IMR-90 (cell line): ENCODE measurements at regions not wholly inside any gene's neighbourhood (a gene's known extent, or its start where the extent isn't known, plus 50 kb on each side); places are given as distances from the start of the nearest gene placed in this dataset.

Experiments
- ATAC-seq: fragments of 200-7000 bp; cut with Tn5 transposase; 2 replicates; pipeline ENCODE4 v1.9.1; 2020; ENCODE audit warnings: low read depth, mild to moderate bottlenecking, moderate library complexity
- BruUV-seq: library from RNA; stranded (reverse); fragments of 400-500 nt; replicated peaks from 2 replicates; lab custom pipeline; 2021; lab: Mats Ljungman, UMichigan
- CTCF ChIA-PET: fragments of 300-600 bp; formaldehyde crosslinking; extraction: SDS; loops from one replicate; lab custom pipeline; 2021; ENCODE audit warnings: antibody characterized with exemption; lab: Yijun Ruan, JAX
- POLR2A ChIA-PET: fragments of 300-600 bp; sonication (Branson Sonifier 250); formaldehyde crosslinking; loops from one replicate; lab custom pipeline; 2022; ENCODE audit warnings: antibody characterized with exemption; ENCODE audit not compliant: unreplicated experiment; lab: Charles Lee
- DNase-seq: peaks from one replicate; pipeline ENCODE4 v3.0.0; 2013
- H2AFZ ChIP-seq: replicated peaks from 2 replicates; pipeline ENCODE3; 2013; ENCODE audit warnings: low read length, mild to moderate bottlenecking; ENCODE audit not compliant: poor library complexity
- H2AK5ac ChIP-seq: 2 replicates; pipeline ENCODE4 v1.6.1; 2013; ENCODE audit warnings: low read depth, low read length, inconsistent platforms
- H2AK9ac ChIP-seq: replicated peaks from 2 replicates; pipeline ENCODE3; 2013; ENCODE audit warnings: mild to moderate bottlenecking, low read depth, low read length, moderate library complexity; ENCODE audit not compliant: poor library complexity
- H2BK120ac ChIP-seq: 2 replicates; pipeline ENCODE4 v1.6.1; 2013; ENCODE audit warnings: low read depth, low read length, inconsistent platforms
- H2BK15ac ChIP-seq: 3 replicates; pipeline ENCODE4 v1.6.1; 2013; ENCODE audit warnings: low read depth, low read length, inconsistent platforms
- H2BK20ac ChIP-seq: 2 replicates; pipeline ENCODE4 v1.6.1; 2013; ENCODE audit warnings: low read depth, mild to moderate bottlenecking, inconsistent platforms, low read length, moderate library complexity
- H2BK5ac ChIP-seq: 2 replicates; pipeline ENCODE4 v1.6.1; 2013; ENCODE audit warnings: mild to moderate bottlenecking, low read depth, low read length, inconsistent platforms; ENCODE audit not compliant: poor library complexity, severe bottlenecking
- H3K14ac ChIP-seq: replicated peaks from 2 replicates; pipeline ENCODE4 v1.6.1; 2013; ENCODE audit warnings: low read depth, low read length, inconsistent platforms
- H3K18ac ChIP-seq: 2 replicates; pipeline ENCODE4 v1.6.1; 2013; ENCODE audit warnings: low read depth, low read length, control low read depth
- H3K23ac ChIP-seq: 2 replicates; pipeline ENCODE4 v1.6.1; 2013; ENCODE audit warnings: low read depth, low read length, inconsistent platforms
- H3K27ac ChIP-seq: 2 replicates; pipeline ENCODE4 v1.5.1; 2013; ENCODE audit warnings: mild to moderate bottlenecking, control low read depth, low read length; ENCODE audit not compliant: insufficient read depth
- H3K27me3 ChIP-seq: 2 replicates; pipeline ENCODE4 v1.6.1; 2013; ENCODE audit warnings: low read length; ENCODE audit not compliant: control insufficient read depth, insufficient read depth
- H3K36me3 ChIP-seq: 2 replicates; pipeline ENCODE4 v1.6.1; 2013; ENCODE audit warnings: low read length, mixed read lengths; ENCODE audit not compliant: control insufficient read depth, insufficient read depth
- H3K4ac ChIP-seq: 2 replicates; pipeline ENCODE4 v1.6.1; 2013; ENCODE audit warnings: low read depth, low read length, inconsistent platforms
- H3K4me1 ChIP-seq: 2 replicates; pipeline ENCODE4 v1.6.1; 2013; ENCODE audit warnings: low read length, mixed read lengths; ENCODE audit not compliant: control insufficient read depth, insufficient read depth
- H3K4me2 ChIP-seq: 2 replicates; pipeline ENCODE4 v1.6.1; 2013; ENCODE audit warnings: low read depth, mild to moderate bottlenecking, control low read depth, low read length, moderate library complexity
- H3K4me3 ChIP-seq: 2 replicates; pipeline ENCODE4 v1.5.1; 2013; ENCODE audit warnings: low read depth, mild to moderate bottlenecking, control low read depth, low read length, moderate library complexity; ENCODE audit not compliant: insufficient read depth
- H3K56ac ChIP-seq: 2 replicates; pipeline ENCODE4 v1.6.1; 2013; ENCODE audit warnings: low read length, inconsistent platforms; ENCODE audit not compliant: insufficient read depth; ENCODE audit errors: extremely low read depth
- H3K79me1 ChIP-seq, 2 experiments: 2 replicates each; pipeline ENCODE4 v1.6.1; 2013; ENCODE audit warnings: low read length in 2 of 2, inconsistent platforms in 1 of 2, low read depth in 1 of 2
- H3K9ac ChIP-seq: 2 replicates; pipeline ENCODE4 v1.6.1; 2013; ENCODE audit warnings: low read depth, low read length, control low read depth
- H3K9me1 ChIP-seq: 2 replicates; pipeline ENCODE4 v1.6.1; 2013; ENCODE audit warnings: low read length, inconsistent platforms; ENCODE audit not compliant: insufficient read depth
- H3K9me3 ChIP-seq: 2 replicates; pipeline ENCODE4 v1.6.1; 2013; ENCODE audit warnings: low read length; ENCODE audit not compliant: control insufficient read depth, insufficient read depth
- H4K20me1 ChIP-seq: 2 replicates; pipeline ENCODE4 v1.6.1; 2013; ENCODE audit warnings: low read length, inconsistent platforms; ENCODE audit not compliant: insufficient read depth
- H4K5ac ChIP-seq: 2 replicates; pipeline ENCODE4 v1.6.1; 2013; ENCODE audit warnings: mild to moderate bottlenecking, low read depth, low read length, control low read depth
- H4K8ac ChIP-seq, 2 experiments: 2 replicates each; pipeline ENCODE4 v1.6.1; 2013; ENCODE audit warnings: low read depth in 2 of 2, low read length in 2 of 2, control low read depth in 1 of 2, inconsistent platforms in 1 of 2
- H4K91ac ChIP-seq: 2 replicates; pipeline ENCODE4 v1.6.1; 2013; ENCODE audit warnings: low read depth, low read length, inconsistent platforms; ENCODE audit not compliant: insufficient read depth
- POLR2A ChIP-seq: IDR thresholded peaks from 2 replicates; pipeline ENCODE4 v1.6.1; 2012; ENCODE audit warnings: mild to moderate bottlenecking, low read depth, low read length
- RFX5 ChIP-seq: IDR thresholded peaks from 2 replicates; pipeline ENCODE4 v1.8.0; 2012; ENCODE audit warnings: low read depth, mild to moderate bottlenecking, low read length, moderate library complexity
- WGBS, 2 experiments: methylation state at CpG; one replicate each; pipeline versions ENCODE4 v1.1.5 to v1.1.7; 2013; ENCODE audit warnings: missing lambda C conversion rate in 2 of 2; ENCODE audit not compliant: insufficient read length in 1 of 2; ENCODE audit errors: extremely low coverage in 2 of 2; 5-methylcytosine and 5-hydroxymethylcytosine counted together
- dilution Hi-C: fragments of 300-500 bp; cut with HindIII; formaldehyde crosslinking; loops from one replicate; pipeline ENCODE4 v1.14.3; 2018; ENCODE audit warnings: low sequenced_read_pairs; ENCODE audit not compliant: unreplicated experiment
- in situ Hi-C: fragments of 300-500 bp; cut with MboI; formaldehyde crosslinking; loops from 3 replicates; pipeline ENCODE4 v1.14.3; 2019; ENCODE audit warnings: low sequenced_read_pairs, inconsistent platforms, mixed read lengths
- intact Hi-C: fragments of 100-400 bp; cut with micrococcal nuclease; formaldehyde crosslinking; loops from 2 replicates; pipeline ENCODE4 v1.10.0; 2022
- TF ChIP-seq, protein P1 (sequence below): fragments of 150-350 bp; IDR thresholded peaks from 2 replicates; pipeline ENCODE4 v1.6.1; 2016; ENCODE audit warnings: low read depth, mild to moderate bottlenecking, low read length, moderate library complexity, borderline replicate concordance

DNA sequence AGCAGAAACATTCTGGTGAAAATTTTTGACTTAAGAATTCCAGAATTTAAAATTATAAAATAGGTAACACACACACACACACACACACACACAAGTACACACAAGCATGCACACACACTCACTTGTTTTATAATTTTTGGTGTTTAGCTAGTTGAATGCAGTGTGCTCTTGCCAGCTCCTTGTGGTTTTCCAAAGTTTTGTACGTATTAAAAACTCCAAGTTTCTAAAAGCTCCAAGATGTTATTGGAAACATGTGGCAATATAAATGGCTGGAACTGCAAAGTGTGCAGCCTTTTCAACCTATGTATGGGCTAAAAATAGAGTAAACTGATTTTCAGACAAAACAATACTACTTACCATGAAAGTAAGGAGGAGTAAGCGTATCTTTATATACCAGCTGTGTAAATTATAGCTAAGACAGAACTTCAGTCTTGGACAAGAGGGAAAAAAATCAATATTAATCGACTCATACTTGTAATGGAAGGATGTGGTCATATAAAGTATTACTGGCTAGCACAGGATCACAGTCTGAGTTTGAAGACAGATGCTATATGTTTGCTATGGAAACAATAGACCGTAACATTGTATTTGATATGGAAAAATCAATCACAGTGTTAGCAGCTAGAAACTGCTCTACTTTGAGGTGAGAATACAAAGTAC lies 727.1 kb upstream of the GRAMD2B start:
- Histone ChIP-seq H3K27me3 (no peaks in the 10 kb centered on the region), H4K20me1 (no peaks in the 10 kb centered on the region), H4K8ac (no peak overlapping the region), H4K91ac (no peak overlapping the region), H3K4ac (no peak overlapping the region), H3K9ac (no peak overlapping the region), H4K5ac (no peak overlapping the region), H2AFZ (no peak overlapping the region), H2AK9ac (no peak overlapping the region), H3K27ac (no peak overlapping the region), H2BK20ac (no peak overlapping the region), H3K4me1 (peaks cover 3% of the 10 kb centered on the region; the same call in 1 of the 2 replicates), H3K36me3 (no peaks in the 10 kb centered on the region), H3K18ac (no peak overlapping the region), H3K79me1 (no peaks in the 10 kb centered on the region), H3K23ac (no peak overlapping the region), H3K9me3 (no peaks in the 10 kb centered on the region), H2BK5ac (no peak overlapping the region), H3K56ac (no peak overlapping the region), H3K4me3 (no peak overlapping the region), H3K9me1 (no peaks in the 10 kb centered on the region), H2AK5ac (no peak overlapping the region), H3K14ac (no peak overlapping the region), H3K4me2 (no peak overlapping the region), H2BK120ac (no peak overlapping the region), H2BK15ac (no peak overlapping the region)
- POLR2A ChIA-PET, result no interaction called here
- CTCF ChIA-PET, result interaction anchor here (0.6 to 0.8 kb wide), 3 partner anchors 10 to 276 kb away, joined by 3 to 4 read pairs (median 4); no protein-coding TSS in a partner anchor
- intact Hi-C loops, result no loop called here
- TF ChIP-seq RFX5 (no peak), POLR2A (no peak)
- TF ChIP-seq, protein P1, sequence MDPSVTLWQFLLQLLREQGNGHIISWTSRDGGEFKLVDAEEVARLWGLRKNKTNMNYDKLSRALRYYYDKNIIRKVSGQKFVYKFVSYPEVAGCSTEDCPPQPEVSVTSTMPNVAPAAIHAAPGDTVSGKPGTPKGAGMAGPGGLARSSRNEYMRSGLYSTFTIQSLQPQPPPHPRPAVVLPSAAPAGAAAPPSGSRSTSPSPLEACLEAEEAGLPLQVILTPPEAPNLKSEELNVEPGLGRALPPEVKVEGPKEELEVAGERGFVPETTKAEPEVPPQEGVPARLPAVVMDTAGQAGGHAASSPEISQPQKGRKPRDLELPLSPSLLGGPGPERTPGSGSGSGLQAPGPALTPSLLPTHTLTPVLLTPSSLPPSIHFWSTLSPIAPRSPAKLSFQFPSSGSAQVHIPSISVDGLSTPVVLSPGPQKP, result no peak
- DNase-seq (peak; percentile 25), ATAC-seq (no peak)
- dilution Hi-C loops, result no loop called here
- in situ Hi-C loops, result no loop called here
- BruUV-seq, result no TSS peak
- no CpG with 5 or more reads among the region's 4 CpGs for WGBS, 2 experiments
